Upper lobe of left lung (tissue), 6 donors: ENCODE measurements at regions not wholly inside any gene's neighbourhood (a gene's known extent, or its start where the extent isn't known, plus 50 kb on each side); places are given as distances from the start of the nearest gene placed in this dataset.

ENCODE experiments used
- ATAC-seq, 2 donors: fragments of 200-7000 bp; cut with Tn5 transposase; one replicate each; pipeline ENCODE4 v1.9.1; 2022; ENCODE audit warnings: mild to moderate bottlenecking in 2 of 2, moderate library complexity in 2 of 2; ENCODE audit not compliant: low FRiP score in 2 of 2
- DNase-seq, 2 donors: peaks; one replicate each; pipeline ENCODE4 v3.0.0-alpha.2; 2019 to 2020
- H3K27ac ChIP-seq, 4 donors: fragments of 200-600 bp; sonication (generic); one replicate each; pipeline ENCODE4 v1.5.1; 2016 to 2019
- H3K27me3 ChIP-seq, 4 donors: fragments of 200-600 bp; sonication (generic); one replicate each; pipeline ENCODE4 v1.5.1; 2017 to 2019
- H3K36me3 ChIP-seq, 4 donors: fragments of 200-600 bp; sonication (generic); one replicate each; pipeline ENCODE4 v1.5.1; 2016 to 2019
- H3K4me1 ChIP-seq, 4 donors: fragments of 200-600 bp; sonication (generic); one replicate each; pipeline ENCODE4 v1.5.1; 2018 to 2019
- H3K4me3 ChIP-seq, 4 donors: fragments of 200-600 bp; sonication (generic); one replicate each; pipeline ENCODE4 v1.5.1; 2017 to 2019; ENCODE audit warnings: mild to moderate bottlenecking in 2 of 4, moderate library complexity in 1 of 4
- H3K9me3 ChIP-seq, 4 donors: fragments of 200-600 bp; sonication (generic); one replicate each; pipeline ENCODE4 v1.5.1; 2018 to 2019
- CTCF ChIP-seq, 6 experiments: fragments of 450-650 bp in 4 of 6; fragments of 200-600 bp in 2 of 6; sonication (generic) in 2 of 6; IDR thresholded peaks; one replicate each; pipeline ENCODE4 v1.5.1; 2016 to 2019; ENCODE audit warnings: antibody characterized with exemption in 6 of 6
- EP300 ChIP-seq, 4 donors: sonication (generic); formaldehyde crosslinking; IDR thresholded peaks; one replicate each; pipeline ENCODE4 v1.5.1; 2017; ENCODE audit warnings: antibody characterized with exemption in 4 of 4, control low read depth in 2 of 4
- POLR2A ChIP-seq, 4 donors: fragments of 450-650 bp; IDR thresholded peaks; one replicate each; pipeline ENCODE4 v1.5.1; 2016 to 2017; ENCODE audit warnings: antibody characterized with exemption in 4 of 4, mild to moderate bottlenecking in 2 of 4
- POLR2AphosphoS5 ChIP-seq, 2 donors: sonication (generic); formaldehyde crosslinking; IDR thresholded peaks; one replicate each; pipeline ENCODE4 v1.5.1; 2017; ENCODE audit warnings: antibody characterized with exemption in 2 of 2
- WGBS, 2 donors: methylation state at CpG; one replicate each; pipeline ENCODE4 v1.1.5; 2017 to 2018; 5-methylcytosine and 5-hydroxymethylcytosine counted together
- donor health status: DM: no; HTN: no; CAD: no; lungs with moderate emphysema.
- donor health status: DM: no; HTN: yes; CAD: no; lungs with severe emphysema.

- Histone ChIP-seq H3K27me3 (no peaks in the 10 kb centered on the region), H3K4me3 (no peak overlapping the region), H3K4me1 (peaks cover 11 to 16% (median 12%) of the 10 kb centered on the region in 4 donors), H3K27ac (no peak overlapping the region), H3K36me3 (no peaks in the 10 kb centered on the region), H3K9me3 (no peaks in the 10 kb centered on the region)
- 51 to 66% methylated on average over 9 to 11 of the region's 11 CpGs for WGBS, 2 donors
- TF ChIP-seq EP300 (IDR thresholded peaks at IDR 0.05), result peak in 2 of 4 donors; percentile 25 to 55
- peak in 1 of 2 donors; percentile 76 for TF ChIP-seq POLR2AphosphoS5 (IDR thresholded peaks at IDR 0.05)
- TF ChIP-seq CTCF (IDR thresholded peaks at IDR 0.05), result no peak
- no peak for TF ChIP-seq POLR2A (IDR thresholded peaks at IDR 0.05)
- peak; percentile 5 to 67 for ATAC-seq
- peak in 1 of 2 donors; percentile 31 for DNase-seq
Measured at GRCh38 chr2:236939721-236940231, 145.9 kb upstream of the COPS8 start.

GRCh38 chr2:236940497-236940896, 145.2 kb upstream of the COPS8 start:
- 67 to 100% methylated on average over 1 of the region's 1 CpG for WGBS, 2 donors
- H3K4me3 ChIP-seq, result no peak overlapping the region
- TF ChIP-seq EP300 (IDR thresholded peaks at IDR 0.05) (no peak), POLR2AphosphoS5 (IDR thresholded peaks at IDR 0.05) (no peak), CTCF (IDR thresholded peaks at IDR 0.05) (no peak), POLR2A (IDR thresholded peaks at IDR 0.05) (no peak)
- no peaks in the 10 kb centered on the region for H3K36me3 ChIP-seq
- H3K27ac ChIP-seq, result no peak overlapping the region
- no peak for ATAC-seq
- no peaks in the 10 kb centered on the region for H3K27me3 ChIP-seq
- no peak for DNase-seq
- H3K4me1 ChIP-seq, result peaks cover 11 to 16% (median 12%) of the 10 kb centered on the region in 4 donors
- H3K9me3 ChIP-seq, result no peaks in the 10 kb centered on the region

GRCh38 chr2:236940916-236941520, 144.7 kb upstream of the COPS8 start:
- H3K27me3 ChIP-seq, result no peaks in the 10 kb centered on the region
- TF ChIP-seq CTCF (IDR thresholded peaks at IDR 0.05), result no peak
- TF ChIP-seq EP300 (IDR thresholded peaks at IDR 0.05), result no peak
- TF ChIP-seq POLR2AphosphoS5 (IDR thresholded peaks at IDR 0.05), result no peak
- TF ChIP-seq POLR2A (IDR thresholded peaks at IDR 0.05), result no peak
- no peaks in the 10 kb centered on the region for H3K36me3 ChIP-seq
- no peak overlapping the region for H3K4me3 ChIP-seq
- no peak for DNase-seq
- H3K27ac ChIP-seq, result no peak overlapping the region
- no peaks in the 10 kb centered on the region for H3K9me3 ChIP-seq
- WGBS, 2 donors, result 40 to 49% methylated on average over 7 of the region's 7 CpGs
- peak in 1 of 2 donors; percentile 9 for ATAC-seq
- peaks cover 11 to 16% (median 12%) of the 10 kb centered on the region in 4 donors for H3K4me1 ChIP-seq

- TF ChIP-seq CTCF (IDR thresholded peaks at IDR 0.05) (no peak), POLR2A (IDR thresholded peaks at IDR 0.05) (no peak), EP300 (IDR thresholded peaks at IDR 0.05) (no peak), POLR2AphosphoS5 (IDR thresholded peaks at IDR 0.05) (no peak)
- H3K27me3 ChIP-seq, result no peaks in the 10 kb centered on the region
- ATAC-seq, result no peak
- no peak for DNase-seq
- H3K4me3 ChIP-seq, result no peak overlapping the region
- H3K36me3 ChIP-seq, result no peaks in the 10 kb centered on the region
- peaks cover 11 to 17% (median 13%) of the 10 kb centered on the region in 4 donors for H3K4me1 ChIP-seq
- H3K9me3 ChIP-seq, result no peaks in the 10 kb centered on the region
- WGBS, 2 donors, result 77 to 81% methylated on average over 4 of the region's 4 CpGs
- H3K27ac ChIP-seq, result no peak overlapping the region
Measured at GRCh38 chr2:236941551-236941950, 144.1 kb upstream of the COPS8 start.

GRCh38 chr2:236942554-236942953, 143.1 kb upstream of the COPS8 start:
- Histone ChIP-seq H3K36me3 (no peaks in the 10 kb centered on the region), H3K9me3 (no peaks in the 10 kb centered on the region), H3K4me3 (no peak overlapping the region), H3K27ac (no peak overlapping the region), H3K4me1 (peaks cover 11 to 20% (median 13%) of the 10 kb centered on the region in 4 donors), H3K27me3 (no peaks in the 10 kb centered on the region)
- TF ChIP-seq CTCF (IDR thresholded peaks at IDR 0.05) (no peak), POLR2AphosphoS5 (IDR thresholded peaks at IDR 0.05) (no peak), EP300 (IDR thresholded peaks at IDR 0.05) (no peak), POLR2A (IDR thresholded peaks at IDR 0.05) (no peak)
- DNase-seq (no peak), ATAC-seq (no peak)
- WGBS, 2 donors, result 74 to 78% methylated on average over 4 of the region's 4 CpGs
